Stomach (tissue), 4 donors: ENCODE measurements at regions not wholly inside any gene's neighbourhood (a gene's known extent, or its start where the extent isn't known, plus 50 kb on each side); places are given as distances from the start of the nearest gene placed in this dataset.

Source experiments
- EP300 ChIP-seq: sonication (generic); formaldehyde crosslinking; IDR thresholded peaks from one replicate; pipeline ENCODE4 v1.6.1; 2017; ENCODE audit warnings: antibody characterized with exemption
- POLR2A ChIP-seq, 4 donors: fragments of 450-650 bp; IDR thresholded peaks; one replicate each; pipeline ENCODE4 v1.6.1; 2016; ENCODE audit warnings: antibody characterized with exemption in 4 of 4, control low read depth in 2 of 4, mild to moderate bottlenecking in 1 of 4, moderate library complexity in 1 of 4

- TF ChIP-seq EP300 = no peak
- no peak for TF ChIP-seq POLR2A (IDR thresholded peaks at IDR 0.05)
Measured at GRCh38 chrX:20973038-20973437, 401.2 kb upstream of the CNKSR2 start.
